HCT116 (cell line): ENCODE measurements at regions not wholly inside any gene's neighbourhood (a gene's known extent, or its start where the extent isn't known, plus 50 kb on each side); places are given as distances from the start of the nearest gene placed in this dataset.

Experiments used
- ATAC-seq: fragments of 200-7000 bp; cut with Tn5 transposase; 2 replicates; pipeline ENCODE4 v1.9.1; 2020; ENCODE audit warnings: mild to moderate bottlenecking, moderate library complexity
- BruUV-seq: library from RNA; stranded (reverse); fragments of 400-500 nt; replicated peaks from 2 replicates; lab custom pipeline; 2021; lab: Mats Ljungman, UMichigan
- CTCF ChIA-PET: fragments of 300-600 bp; sonication (Branson Sonifier 250); formaldehyde crosslinking; loops from one replicate; lab custom pipeline; 2021; ENCODE audit warnings: antibody characterized with exemption; lab: Charles Lee
- POLR2A ChIA-PET: fragments of 300-600, 350-600 bp; sonication (Branson Sonifier 250); formaldehyde crosslinking; loops from one replicate; lab custom pipeline; 2021; ENCODE audit warnings: antibody characterized with exemption; lab: Charles Lee
- RAD21 ChIA-PET, 2 experiments: fragments of 300-600 bp; sonication (Branson Sonifier 250); formaldehyde crosslinking; loops; one replicate each; lab custom pipeline; 2023; ENCODE audit warnings: low total read pairs in 2 of 2; ENCODE audit not compliant: uncharacterized antibody in 2 of 2, unreplicated experiment in 2 of 2, low non-redundant PET in 1 of 2; lab: Charles Lee
- DNase-seq: peaks from one replicate; pipeline ENCODE4 v3.0.0-alpha.2; 2010; ENCODE audit warnings: low read depth, low spot score
- H2AFZ ChIP-seq: fragments of 200-600 bp; shearing (Covaris generic), sonication (generic); 2 replicates; pipeline ENCODE4 v1.6.1; 2017; ENCODE audit warnings: low read depth, mixed run types, mixed read lengths, antibody characterized with exemption, low read length; ENCODE audit not compliant: poor library complexity, severe bottlenecking
- H3K27ac ChIP-seq: 2 replicates; pipeline ENCODE4 v1.5.1; 2012; ENCODE audit warnings: low read depth, low read length
- H3K27me3 ChIP-seq: fragments of 200-600 bp; sonication (generic); 2 replicates; pipeline ENCODE4 v1.6.1; 2016; ENCODE audit warnings: mixed run types, low read length, mixed read lengths; ENCODE audit not compliant: insufficient read depth
- H3K36me3 ChIP-seq, 2 experiments: fragments of 200-500 bp in 1 of 2; fragments of 200-600 bp in 1 of 2; sonication (Bioruptor generic) in 1 of 2; sonication (generic) in 1 of 2; 2 replicates each; pipeline versions ENCODE4 v1.5.1 to v1.6.1; 2014 to 2016; ENCODE audit warnings: low read length in 2 of 2, inconsistent platforms in 1 of 2, mixed read lengths in 1 of 2, mixed run types in 1 of 2; ENCODE audit not compliant: insufficient read depth in 2 of 2, control insufficient read depth in 1 of 2
- H3K4me1 ChIP-seq, 2 experiments: fragments of 200-600 bp in 1 of 2; sonication (generic) in 1 of 2; 2 replicates each; pipeline versions ENCODE4 v1.5.1 to v1.6.1; 2012 to 2017; ENCODE audit warnings: low read length in 2 of 2, inconsistent platforms in 1 of 2, mild to moderate bottlenecking in 1 of 2, mixed read lengths in 1 of 2, mixed run types in 1 of 2, moderate library complexity in 1 of 2; ENCODE audit not compliant: insufficient read depth in 2 of 2, control insufficient read depth in 1 of 2
- H3K4me2 ChIP-seq: fragments of 200-600 bp; sonication (generic); 2 replicates; pipeline ENCODE4 v1.6.1; 2017; ENCODE audit warnings: mixed run types, low read length, mixed read lengths
- H3K4me3 ChIP-seq, 2 experiments: fragments of 200-600 bp in 1 of 2; sonication (generic) in 1 of 2; replicated peaks in 1 of 2; 2 replicates each; pipeline ENCODE4 v1.5.1; 2011 to 2016; ENCODE audit warnings: low read length in 2 of 2, control low read depth in 1 of 2, low read depth in 1 of 2, mild to moderate bottlenecking in 1 of 2, mixed read lengths in 1 of 2, mixed run types in 1 of 2
- H3K79me2 ChIP-seq: fragments of 200-600 bp; sonication (generic); 2 replicates; pipeline ENCODE4 v1.6.1; 2017; ENCODE audit warnings: mild to moderate bottlenecking, mixed run types, low read length, moderate library complexity, mixed read lengths; ENCODE audit not compliant: insufficient read depth
- H3K9ac ChIP-seq: fragments of 200-600 bp; sonication (generic); 2 replicates; pipeline ENCODE4 v1.6.1; 2016; ENCODE audit warnings: low read length, mixed read lengths
- H3K9me2 ChIP-seq: fragments of 200-600 bp; sonication (generic), shearing (Covaris generic); 2 replicates; pipeline ENCODE4 v1.6.1; 2017; ENCODE audit warnings: mixed run types, mild to moderate bottlenecking, moderate library complexity; ENCODE audit not compliant: insufficient read depth
- H3K9me3 ChIP-seq, 2 experiments: fragments of 200-500 bp in 1 of 2; fragments of 200-600 bp in 1 of 2; sonication (Bioruptor generic) in 1 of 2; sonication (generic) in 1 of 2; 2 replicates each; pipeline ENCODE4 v1.6.1; 2014 to 2017; ENCODE audit warnings: low read length in 2 of 2, mixed read lengths in 2 of 2, inconsistent platforms in 1 of 2, low read depth in 1 of 2, mild to moderate bottlenecking in 1 of 2, mixed run types in 1 of 2, moderate library complexity in 1 of 2; ENCODE audit not compliant: control insufficient read depth in 1 of 2, insufficient read depth in 1 of 2
- H4K20me1 ChIP-seq: fragments of 200-600 bp; sonication (generic), shearing (Covaris generic); 2 replicates; pipeline ENCODE4 v1.6.1; 2017; ENCODE audit warnings: mixed run types, mild to moderate bottlenecking, moderate library complexity; ENCODE audit not compliant: insufficient read depth
- ATF3 ChIP-seq: IDR thresholded peaks from 2 replicates; pipeline ENCODE4 v1.6.1; 2012
- CTCF ChIP-seq, 3 experiments: fragments of 200-600 bp in 1 of 3; sonication (generic) in 1 of 3; IDR thresholded peaks in 2 of 3; conservative IDR thresholded peaks in 1 of 3; 2 replicates each; pipeline ENCODE4 v1.5.1; 2012 to 2017; ENCODE audit warnings: low read depth in 2 of 3, low read length in 2 of 3, antibody characterized with exemption in 1 of 3, borderline replicate concordance in 1 of 3, control low read depth in 1 of 3, mild to moderate bottlenecking in 1 of 3, mixed read lengths in 1 of 3, mixed run types in 1 of 3, moderate library complexity in 1 of 3; ENCODE audit not compliant: insufficient read depth in 1 of 3
- EGR1 ChIP-seq: IDR thresholded peaks from 2 replicates; pipeline ENCODE4 v1.6.1; 2012; ENCODE audit warnings: low read depth
- ELF1 ChIP-seq: IDR thresholded peaks from 2 replicates; pipeline ENCODE4 v1.6.1; 2012; ENCODE audit warnings: low read depth, borderline replicate concordance
- EZH2 ChIP-seq: fragments of 200-600 bp; sonication (generic); IDR thresholded peaks from 2 replicates; pipeline ENCODE4 v1.6.1; 2017; ENCODE audit warnings: antibody characterized with exemption, mixed run types
- FOSL1 ChIP-seq: IDR thresholded peaks from 2 replicates; pipeline ENCODE4 v1.6.1; 2012; ENCODE audit warnings: low read depth
- JUND ChIP-seq: IDR thresholded peaks from 2 replicates; pipeline ENCODE4 v1.6.1; 2012
- MAX ChIP-seq: IDR thresholded peaks from 2 replicates; pipeline ENCODE4 v1.6.1; 2012
- POLR2A ChIP-seq: IDR thresholded peaks from 2 replicates; pipeline ENCODE4 v1.7.0; 2011; ENCODE audit warnings: borderline replicate concordance; ENCODE audit not compliant: insufficient read depth, insufficient read length; ENCODE audit errors: extremely low read depth
- POLR2AphosphoS5 ChIP-seq: IDR thresholded peaks from 2 replicates; pipeline ENCODE4 v1.6.1; 2011; ENCODE audit warnings: mild to moderate bottlenecking, low read depth, low read length, moderate library complexity
- RAD21 ChIP-seq: IDR thresholded peaks from 2 replicates; pipeline ENCODE4 v1.6.1; 2012; ENCODE audit warnings: low read depth, mild to moderate bottlenecking
- SP1 ChIP-seq: IDR thresholded peaks from 2 replicates; pipeline ENCODE4 v1.6.1; 2012; ENCODE audit warnings: low read depth
- SRF ChIP-seq: IDR thresholded peaks from 2 replicates; pipeline ENCODE4 v1.6.1; 2012; ENCODE audit warnings: low read depth
- ZBTB33 ChIP-seq: IDR thresholded peaks from 2 replicates; pipeline ENCODE4 v1.6.1; 2011; ENCODE audit warnings: mild to moderate bottlenecking, low read length, moderate library complexity; ENCODE audit not compliant: insufficient replicate concordance; ENCODE audit errors: extremely low read depth
- ZFX ChIP-seq: fragments of 450-650 bp; IDR thresholded peaks from 2 replicates; pipeline ENCODE4 v1.6.1; 2017
- intact Hi-C: fragments of 100-400 bp; cut with micrococcal nuclease; formaldehyde crosslinking; loops from 2 replicates; pipeline ENCODE4 v1.10.0; 2022

GRCh38 chr5:18142831-18143230, 508.6 kb downstream of the TAF11L14 start:
- Histone ChIP-seq H3K4me2 (no peak overlapping the region), H3K9ac (no peak overlapping the region), H3K27me3 (no peaks in the 10 kb centered on the region), H2AFZ (no peak overlapping the region), H3K79me2 (no peaks in the 10 kb centered on the region), H3K4me3 (no peak overlapping the region), H3K4me1 (no peaks in the 10 kb centered on the region), H3K9me3 (peaks cover 10 to 22% of the 10 kb centered on the region in 2 experiments; a peak in 2 of 4 replicates), H3K27ac (no peak overlapping the region), H4K20me1 (no peaks in the 10 kb centered on the region), H3K36me3 (no peaks in the 10 kb centered on the region), H3K9me2 (no peaks in the 10 kb centered on the region)
- TF ChIP-seq CTCF (IDR thresholded peaks at IDR 0.05 in 2 of 3, conservative IDR thresholded peaks at IDR 0.05 in 1 of 3; ENCODE audit: borderline replicate concordance in 1 of 3, insufficient read depth in 1 of 3, low read depth in 2 of 3, low read length in 2 of 3) (no peak), SP1 (no peak), ATF3 (no peak), EGR1 (no peak), ZFX (no peak), FOSL1 (no peak), EZH2 (no peak), ELF1 (no peak)
- BruUV-seq = no TSS peak
- CTCF ChIA-PET = no interaction called here
- POLR2A ChIA-PET = no interaction called here
- intact Hi-C loops = no loop called here
- DNase-seq = no peak
- RAD21 ChIA-PET = no interaction called here
- no peak for ATAC-seq

- H4K20me1 ChIP-seq = no peaks in the 10 kb centered on the region
- intact Hi-C loops = no loop called here
- ChIA-PET POLR2A (no interaction called here), RAD21 (no interaction called here), CTCF (no interaction called here)
- H3K9me2 ChIP-seq = no peaks in the 10 kb centered on the region
- H3K4me3 ChIP-seq = no peak overlapping the region
- H3K27ac ChIP-seq = no peak overlapping the region
- no peaks in the 10 kb centered on the region for H3K4me1 ChIP-seq
- no peak for ATAC-seq
- no peaks in the 10 kb centered on the region for H3K27me3 ChIP-seq
- no peak for DNase-seq
- H3K79me2 ChIP-seq = no peaks in the 10 kb centered on the region
- no TSS peak for BruUV-seq
- no peaks in the 10 kb centered on the region for H3K36me3 ChIP-seq
- H3K9me3 ChIP-seq = peaks cover 8 to 26% of the 10 kb centered on the region in 2 experiments; a peak in 2 of 4 replicates
- no peak overlapping the region for H3K9ac ChIP-seq
- no peak overlapping the region for H3K4me2 ChIP-seq
- H2AFZ ChIP-seq = no peak overlapping the region
- no peak for TF ChIP-seq POLR2A
- TF ChIP-seq ZBTB33 = no peak
- TF ChIP-seq ZFX = no peak
- TF ChIP-seq SRF = no peak
- no peak for TF ChIP-seq MAX
- no peak for TF ChIP-seq POLR2AphosphoS5
- no peak for TF ChIP-seq RAD21
- TF ChIP-seq JUND = no peak
- TF ChIP-seq SP1 = no peak
- no peak for TF ChIP-seq FOSL1
- TF ChIP-seq CTCF (IDR thresholded peaks at IDR 0.05 in 2 of 3, conservative IDR thresholded peaks at IDR 0.05 in 1 of 3; ENCODE audit: borderline replicate concordance in 1 of 3, insufficient read depth in 1 of 3, low read depth in 2 of 3, low read length in 2 of 3) = no peak
Observed at GRCh38 chr5:18152671-18153070, 518.4 kb downstream of the TAF11L14 start.
